GM18873 (cell line): ENCODE measurements at regions not wholly inside any gene's neighbourhood (a gene's known extent, or its start where the extent isn't known, plus 50 kb on each side); places are given as distances from the start of the nearest gene placed in this dataset.

Experiments
- ATAC-seq: cut with Tn5 transposase; IDR thresholded peaks from one replicate; pipeline ENCODE4 v1.9.1; 2021; ENCODE audit warnings: mild to moderate bottlenecking, moderate library complexity, moderate number of reproducible peaks; ENCODE audit not compliant: unreplicated experiment, low FRiP score

DNA sequence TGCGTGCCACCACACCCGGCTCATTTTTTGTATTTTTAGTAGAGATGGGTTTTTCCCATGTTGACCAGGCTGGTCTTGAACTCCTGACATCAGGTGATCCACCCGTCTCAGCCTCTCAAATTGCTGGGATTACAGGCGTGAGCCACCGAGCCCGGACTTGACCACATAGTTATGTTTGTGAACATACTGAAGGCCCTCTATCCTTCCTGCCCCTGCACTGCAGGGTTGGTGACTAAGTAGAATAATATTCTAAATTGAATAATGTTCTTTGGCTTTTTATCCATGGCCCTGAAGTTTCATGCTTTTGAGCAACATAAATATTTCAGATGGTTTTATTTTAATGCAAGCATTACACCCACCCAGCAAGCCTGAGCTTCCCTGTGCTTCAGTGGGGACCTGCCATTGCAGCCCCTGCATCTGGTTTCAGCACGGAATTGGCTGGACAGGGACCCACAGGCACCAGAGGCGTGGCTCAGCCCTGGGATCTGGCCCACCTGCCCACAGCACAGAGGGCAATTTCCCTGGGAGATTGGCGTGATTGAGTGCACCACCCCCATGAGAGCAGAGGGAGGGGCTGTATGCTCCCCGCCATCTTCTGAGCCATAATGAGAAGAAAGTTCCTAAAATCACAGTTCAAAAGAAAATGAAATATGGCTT, 460.5 kb downstream of the BRD1 start:
- no peak for ATAC-seq

GRCh38 chr22:49366437-49366836, 461.2 kb downstream of the BRD1 start:
- no peak for ATAC-seq

- ATAC-seq: no peak
Measured at GRCh38 chr22:49365910-49366309, 461.8 kb downstream of the BRD1 start.

DNA sequence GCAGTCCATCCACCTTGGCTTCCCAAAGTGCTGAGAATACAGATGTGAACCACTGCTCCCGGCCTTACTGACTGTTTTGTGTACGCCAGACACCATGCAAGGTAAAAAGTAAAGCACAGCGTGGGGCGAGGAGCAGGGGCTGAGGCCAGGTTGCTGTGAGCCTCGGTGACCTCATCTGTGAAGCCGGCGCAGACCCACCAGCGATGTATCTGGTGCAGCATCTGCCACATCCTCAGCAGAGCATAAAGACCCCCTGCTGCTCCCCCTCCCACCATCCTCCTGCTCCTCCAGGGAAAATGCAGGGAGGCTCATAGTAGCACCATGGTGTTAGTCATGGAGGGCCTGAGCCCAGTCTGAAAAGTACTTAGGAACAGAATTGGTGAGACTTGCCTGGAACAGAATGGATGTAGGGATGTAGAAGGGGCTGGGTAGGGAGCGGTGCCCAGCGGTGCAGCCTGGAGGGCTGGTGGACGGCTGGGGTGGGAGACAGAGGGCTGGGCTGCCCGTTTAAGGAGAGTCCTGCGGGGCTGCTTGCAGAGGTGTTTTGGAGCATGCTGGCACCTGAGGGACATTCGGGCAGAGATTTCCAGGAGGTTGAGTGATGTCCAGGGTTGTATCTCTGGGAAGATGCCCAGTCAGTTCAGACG, 462.4 kb downstream of the BRD1 start:
- no peak for ATAC-seq

- no peak for ATAC-seq
Measured at GRCh38 chr22:49364398-49364797, 463.3 kb downstream of the BRD1 start.

- no peak for ATAC-seq
Measured at GRCh38 chr22:49363526-49364230, 464.0 kb downstream of the BRD1 start.

DNA sequence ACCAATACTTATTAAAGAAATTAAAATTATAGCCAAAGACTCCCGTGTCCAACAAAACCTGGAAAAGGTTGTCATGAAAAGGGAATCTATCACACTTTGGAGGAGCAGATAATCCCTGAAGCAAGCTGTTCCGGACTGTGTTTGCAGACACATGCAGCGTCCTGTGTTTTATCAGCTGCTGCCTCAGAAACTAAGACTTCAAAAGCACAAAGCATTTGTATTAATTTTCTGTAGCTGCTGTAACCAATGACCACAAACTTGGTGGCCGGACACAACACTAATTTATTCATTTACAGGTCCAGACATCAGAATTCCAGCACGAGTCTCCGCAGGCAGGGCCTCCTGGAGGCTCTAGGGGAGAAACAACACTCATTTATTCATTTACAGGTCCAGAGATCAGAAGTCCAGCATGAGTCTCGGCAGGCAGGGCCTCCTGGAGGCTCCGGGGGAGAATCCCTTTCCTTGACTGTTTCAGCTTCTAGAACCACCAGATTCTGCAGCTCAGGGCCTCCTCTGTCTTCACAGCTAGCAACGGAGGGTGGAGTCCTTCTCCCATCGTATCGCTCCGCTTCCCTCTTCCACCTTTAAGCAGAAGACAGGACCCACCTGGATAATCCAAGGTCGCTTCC, 465.3 kb downstream of the BRD1 start:
- no peak for ATAC-seq

- no peak for ATAC-seq
Measured at GRCh38 chr22:49361164-49361563, 466.5 kb downstream of the BRD1 start.

DNA sequence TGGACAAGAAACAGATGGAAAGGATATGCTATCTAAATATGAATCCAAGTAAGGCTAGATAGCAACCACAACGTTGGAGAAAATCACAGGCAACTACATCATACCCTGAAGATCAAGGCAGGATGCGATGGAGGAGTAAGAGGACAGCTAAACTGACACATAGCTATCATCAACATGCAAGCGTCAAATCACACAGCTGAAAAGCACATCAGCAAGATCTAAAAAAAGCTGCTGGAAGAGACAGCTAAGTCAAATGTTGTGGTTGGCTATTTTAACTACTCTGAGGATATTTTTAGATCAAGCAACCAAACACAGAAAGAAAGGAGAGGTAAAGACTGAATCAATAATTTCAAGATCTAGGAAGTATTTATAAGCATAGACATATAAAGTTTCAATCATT, 466.9 kb downstream of the BRD1 start:
- ATAC-seq: no peak

DNA sequence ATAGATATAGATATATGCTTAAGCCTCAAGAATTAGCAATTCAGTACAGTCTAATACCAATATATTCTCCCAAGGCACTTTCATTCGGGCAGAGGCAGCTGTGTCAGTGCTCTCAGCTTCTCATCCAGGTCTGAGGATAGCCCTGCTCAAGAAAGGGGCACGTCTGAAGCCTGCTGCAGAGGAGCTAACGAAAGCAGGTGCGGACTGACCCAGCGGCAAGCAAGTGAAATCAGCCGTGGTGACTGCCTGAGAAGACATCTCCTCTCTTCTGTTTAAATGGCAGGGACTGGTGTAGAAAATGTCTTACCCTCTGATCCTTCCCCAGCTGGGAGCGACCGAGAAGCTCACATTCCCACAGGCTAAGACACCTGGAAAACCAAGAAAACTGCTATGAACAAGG, 468.6 kb downstream of the BRD1 start:
- no peak for ATAC-seq

GRCh38 chr22:49357661-49358440, 469.8 kb downstream of the BRD1 start:
- no peak for ATAC-seq

- ATAC-seq: no peak
Measured at GRCh38 chr22:49356428-49356827, 471.2 kb downstream of the BRD1 start.

DNA sequence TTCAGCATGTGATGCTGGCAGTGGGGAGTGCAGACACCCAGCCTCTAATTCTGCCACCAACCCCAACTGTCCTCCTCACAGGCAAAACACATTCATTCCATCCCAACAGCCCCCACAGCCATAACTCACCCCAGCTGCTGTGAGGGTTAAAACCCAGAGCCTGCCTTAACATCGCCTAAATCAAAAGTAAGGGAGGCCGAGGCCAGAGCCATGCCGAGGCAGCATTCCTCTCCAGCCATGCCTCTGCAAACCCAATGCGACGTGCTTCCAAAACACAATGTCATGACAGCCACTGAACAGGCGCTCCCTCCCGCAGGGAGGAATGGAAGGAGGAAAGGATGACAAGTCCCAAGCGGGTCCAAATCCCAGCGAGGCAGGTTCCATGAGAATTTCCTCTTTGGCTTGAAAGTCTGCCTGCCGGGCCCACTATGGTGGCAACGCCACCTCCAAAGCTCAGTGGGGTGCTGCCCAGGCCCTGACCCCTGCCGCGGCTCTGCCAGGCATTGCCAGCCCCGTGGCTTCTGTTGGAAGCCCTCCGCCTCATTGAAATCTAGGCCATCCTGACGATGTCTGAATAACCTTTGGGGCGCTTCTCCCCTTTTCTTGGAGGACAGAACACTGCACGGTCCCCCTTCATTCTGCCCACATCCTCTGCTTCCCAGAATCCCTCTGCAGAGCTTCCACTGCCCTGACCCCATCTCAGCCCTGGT, 472.3 kb downstream of the BRD1 start:
- no peak for ATAC-seq

GRCh38 chr22:49354516-49355210, 473.0 kb downstream of the BRD1 start:
- no peak for ATAC-seq

DNA sequence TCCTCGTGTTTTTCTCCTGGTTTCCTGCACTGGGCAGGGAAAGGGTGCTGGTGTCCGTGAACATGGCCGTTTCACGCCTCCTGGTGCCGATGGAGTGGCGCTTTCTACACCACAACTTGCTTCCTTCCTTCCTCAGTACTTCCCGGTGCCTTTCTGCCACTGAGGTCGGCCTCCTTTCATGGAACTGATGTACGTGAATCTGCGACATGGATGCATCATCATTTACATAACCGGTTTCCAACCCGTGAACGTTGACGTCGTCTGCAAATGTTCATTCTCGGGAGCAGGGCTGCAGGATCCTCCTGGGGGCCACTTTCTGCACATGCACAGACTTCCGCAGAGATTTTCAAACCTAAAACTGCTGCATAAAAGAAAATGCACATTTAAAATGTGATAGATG, 474.4 kb downstream of the BRD1 start:
- ATAC-seq: no peak

- ATAC-seq: no peak
Measured at GRCh38 chr22:49352361-49353169, 475.1 kb downstream of the BRD1 start.

DNA sequence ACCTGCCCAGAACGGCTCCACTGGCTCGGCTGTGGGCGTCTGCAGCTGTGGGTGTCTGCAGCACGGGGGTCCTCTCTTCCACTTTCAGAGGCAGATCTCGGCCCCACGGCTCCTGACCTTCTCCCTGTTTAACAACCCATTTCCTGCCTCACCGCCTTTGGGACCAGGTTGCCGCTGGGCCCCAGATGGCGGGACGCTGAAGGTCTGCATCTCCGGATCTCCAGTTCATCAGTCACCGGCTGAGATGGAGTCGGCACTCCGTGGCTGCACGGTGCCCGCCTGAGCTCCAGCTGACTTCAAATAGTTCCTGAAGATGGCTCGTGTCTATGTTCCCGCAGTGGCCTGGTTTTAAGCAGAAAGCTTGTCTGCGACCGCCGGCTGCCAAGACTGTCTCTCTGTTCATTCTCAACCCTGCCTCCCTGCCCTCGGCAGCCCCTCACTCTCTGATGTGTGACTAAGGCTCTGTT, 475.9 kb downstream of the BRD1 start:
- no peak for ATAC-seq

DNA sequence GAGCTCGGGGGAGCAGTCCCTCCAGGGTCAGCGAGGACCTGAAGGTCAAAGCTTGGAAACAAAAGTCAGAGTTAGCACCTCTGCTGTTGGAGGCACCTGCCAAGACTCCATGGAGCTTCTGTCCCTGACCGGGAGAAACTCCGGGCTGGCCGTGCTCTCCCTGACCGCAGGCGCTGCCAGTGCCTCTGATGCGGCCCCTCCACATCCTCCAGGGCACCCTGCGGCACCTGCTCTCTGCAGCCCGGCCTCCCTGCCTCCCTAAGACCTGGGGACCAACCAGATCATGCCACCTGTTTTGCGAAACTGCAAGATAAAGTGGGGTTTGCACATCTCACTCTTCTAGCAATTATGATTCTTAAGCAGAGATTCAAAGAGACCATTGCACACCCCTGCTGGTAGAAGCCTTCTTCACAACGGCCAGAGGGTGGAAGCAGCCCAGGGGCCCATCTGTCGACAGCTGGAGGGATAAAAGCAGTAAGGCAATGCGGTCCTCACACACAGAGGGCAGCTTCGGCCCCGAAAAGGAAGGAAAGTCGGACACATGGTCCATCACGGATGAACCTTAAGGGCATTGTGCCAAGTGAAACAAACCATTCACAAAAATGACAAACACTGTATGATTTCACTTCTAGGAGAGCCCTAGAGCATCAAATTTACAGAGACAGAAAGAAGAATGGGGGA, 477.1 kb downstream of the BRD1 start:
- ATAC-seq: no peak
